ENCODE measurements at regions not wholly inside any gene's neighbourhood (a gene's known extent, or its start where the extent isn't known, plus 50 kb on each side); places are given as distances from the start of the nearest gene placed in this dataset.

GRCh38 chr15:26421065-26421464, 351.8 kb downstream of the GABRB3 start:
- TF ChIP-seq CTCF (IDR thresholded peaks at IDR 0.05) (no peak), POLR2A (IDR thresholded peaks at IDR 0.05) (no peak)

Measured in body of pancreas (tissue), 4 donors.